Stimulated activated effector memory CD8-positive, alpha-beta T cell treated with anti-CD3 and anti-CD28 coated beads, Interleukin-12 subunit alpha, Interleukin-12 subunit beta, amount 100 ng/mL, for 72 hours (primary cell): ENCODE measurements at regions not wholly inside any gene's neighbourhood (a gene's known extent, or its start where the extent isn't known, plus 50 kb on each side); places are given as distances from the start of the nearest gene placed in this dataset.
"Not testable (repeated sequence)": the region's sequence is repeated elsewhere in the genome, so short reads cannot be mapped to it uniquely, and the experiment has no call there.

Experiments
- ATAC-seq: fragments of 150-1000 bp; cut with Tn5 transposase; 2 replicates; pipeline ENCODE4 v1.10.0; 2021
- DNase-seq, 2 donors: peaks; one replicate each; pipeline ENCODE4 v3.0.0; 2021 to 2022; ENCODE audit warnings: low spot score in 2 of 2
- H3K27ac Mint-ChIP-seq: one replicate; pipeline ENCODE4 v1.8.0; 2022; ENCODE audit warnings: mild to moderate bottlenecking, mixed read lengths
- H3K36me3 Mint-ChIP-seq: one replicate; pipeline ENCODE4 v1.8.0; 2022; ENCODE audit warnings: mild to moderate bottlenecking, mixed read lengths
- H3K4me1 Mint-ChIP-seq: one replicate; pipeline ENCODE4 v1.8.0; 2022; ENCODE audit warnings: mixed read lengths
- H3K4me3 Mint-ChIP-seq: one replicate; pipeline ENCODE4 v1.8.0; 2022; ENCODE audit warnings: mild to moderate bottlenecking, mixed read lengths
- H3K9me3 Mint-ChIP-seq: one replicate; pipeline ENCODE4 v1.8.0; 2022; ENCODE audit warnings: mixed read lengths

DNA sequence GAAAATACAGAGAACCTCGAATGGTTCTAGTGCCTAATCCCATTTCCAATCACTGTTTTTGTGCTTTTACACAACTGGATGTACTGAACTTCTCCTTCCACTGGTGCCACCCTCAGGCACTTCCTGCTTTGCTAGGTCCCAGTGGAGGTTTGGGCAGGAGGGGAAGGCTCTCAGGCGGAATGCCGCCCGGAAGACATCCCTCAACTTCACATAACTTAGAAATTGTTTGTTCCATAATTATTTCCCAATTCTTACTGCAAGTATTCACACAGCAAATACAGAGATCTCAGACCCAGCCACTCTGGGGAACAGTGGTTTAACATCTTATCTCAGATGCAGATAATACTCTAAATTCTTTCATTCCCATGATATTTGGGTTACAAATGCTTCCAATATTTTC is 195.7 kb upstream of the IPO5 start:
- H3K4me3 Mint-ChIP-seq, result no peak overlapping the region
- H3K36me3 Mint-ChIP-seq, result no peaks in the 10 kb centered on the region
- peaks cover 5% of the 10 kb centered on the region for H3K9me3 Mint-ChIP-seq
- H3K4me1 Mint-ChIP-seq, result no peaks in the 10 kb centered on the region
- no peak for ATAC-seq
- no peak for DNase-seq
- H3K27ac Mint-ChIP-seq, result no peak overlapping the region

DNA sequence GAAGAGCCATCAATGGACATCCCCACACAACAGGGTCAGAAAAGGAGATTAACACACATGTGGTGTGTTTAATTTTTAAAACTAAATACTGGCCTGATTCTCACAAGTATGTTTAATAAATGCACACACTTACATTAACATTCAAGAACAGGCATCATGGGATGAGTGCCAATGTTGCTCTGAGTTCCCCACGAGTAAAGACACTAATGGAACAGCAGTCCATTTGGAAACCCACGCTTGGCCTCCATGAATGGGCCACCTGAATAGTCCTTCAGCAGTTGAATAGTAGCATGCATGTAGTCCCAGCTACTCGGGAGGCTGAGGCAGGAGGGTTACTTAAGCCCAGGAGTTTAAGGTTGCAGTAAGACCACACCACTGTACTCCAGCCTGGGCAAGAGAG is 195.2 kb upstream of the IPO5 start:
- DNase-seq (no peak), ATAC-seq (no peak)
- Mint-ChIP-seq H3K9me3 (peaks cover 5% of the 10 kb centered on the region), H3K27ac (no peak overlapping the region), H3K4me1 (no peaks in the 10 kb centered on the region), H3K4me3 (no peak overlapping the region), H3K36me3 (no peaks in the 10 kb centered on the region)

DNA sequence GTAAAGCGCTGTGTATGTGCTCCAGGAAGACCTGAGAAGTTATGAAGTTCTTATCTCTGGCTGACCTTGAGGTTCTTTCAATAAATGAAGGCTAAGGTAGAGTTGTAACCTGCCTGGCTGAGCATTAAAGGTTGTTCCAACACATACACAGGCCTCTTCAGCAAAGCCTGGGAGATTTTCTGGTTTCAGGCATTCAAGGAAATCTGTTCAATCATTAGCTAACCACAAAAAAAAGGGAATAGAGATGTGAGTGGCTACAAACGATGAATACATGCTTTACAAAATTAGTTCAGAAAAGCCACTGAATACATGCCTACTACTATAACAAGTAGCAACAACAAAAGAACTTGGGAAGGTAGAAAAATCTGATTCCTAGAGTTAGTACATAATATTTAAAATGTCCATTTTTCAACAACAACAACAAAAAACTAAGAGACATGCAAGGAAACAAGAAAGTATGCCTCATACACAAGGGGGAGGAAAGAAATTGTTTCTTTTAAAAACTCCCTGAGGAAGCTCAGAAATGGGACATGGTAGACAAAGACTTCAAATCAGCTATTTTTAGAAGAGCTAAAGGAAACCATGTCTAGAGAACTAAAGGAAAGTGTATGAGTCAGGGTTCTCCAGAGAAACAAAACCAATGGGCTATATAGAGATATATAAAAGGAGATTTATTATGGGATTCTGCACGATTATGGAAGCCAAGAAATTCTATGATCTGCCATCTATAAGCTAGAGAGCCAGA is 191.5 kb upstream of the IPO5 start:
- H3K4me1 Mint-ChIP-seq, result no peaks in the 10 kb centered on the region
- no peaks in the 10 kb centered on the region for H3K36me3 Mint-ChIP-seq
- no peak overlapping the region for H3K4me3 Mint-ChIP-seq
- ATAC-seq (no peak), DNase-seq (no peak)
- H3K27ac Mint-ChIP-seq, result no peak overlapping the region
- no peaks in the 10 kb centered on the region for H3K9me3 Mint-ChIP-seq

DNA sequence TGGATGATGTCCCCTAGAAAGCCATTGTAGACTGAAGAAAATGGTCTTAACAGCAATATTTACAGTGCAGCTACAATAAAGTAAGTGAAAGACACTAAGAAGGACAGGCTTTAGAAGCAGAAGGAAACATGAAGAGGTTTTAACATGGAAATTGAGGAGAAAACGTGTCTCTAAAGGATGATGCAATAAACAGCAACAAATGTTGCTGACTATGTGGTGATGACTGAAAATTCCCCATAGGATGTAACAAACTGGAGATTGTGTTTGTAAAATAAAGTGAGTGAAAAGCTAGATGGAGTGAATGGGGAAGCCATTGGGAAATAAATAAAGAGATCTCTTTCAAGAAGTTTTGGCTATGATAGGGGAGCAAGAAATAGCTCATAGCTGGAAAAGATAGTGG is 186.7 kb upstream of the IPO5 start:
- no peaks in the 10 kb centered on the region for H3K9me3 Mint-ChIP-seq
- H3K4me1 Mint-ChIP-seq, result no peaks in the 10 kb centered on the region
- no peak overlapping the region for H3K4me3 Mint-ChIP-seq
- H3K36me3 Mint-ChIP-seq, result no peaks in the 10 kb centered on the region
- DNase-seq (no peak), ATAC-seq (no peak)
- H3K27ac Mint-ChIP-seq, result no peak overlapping the region

DNA sequence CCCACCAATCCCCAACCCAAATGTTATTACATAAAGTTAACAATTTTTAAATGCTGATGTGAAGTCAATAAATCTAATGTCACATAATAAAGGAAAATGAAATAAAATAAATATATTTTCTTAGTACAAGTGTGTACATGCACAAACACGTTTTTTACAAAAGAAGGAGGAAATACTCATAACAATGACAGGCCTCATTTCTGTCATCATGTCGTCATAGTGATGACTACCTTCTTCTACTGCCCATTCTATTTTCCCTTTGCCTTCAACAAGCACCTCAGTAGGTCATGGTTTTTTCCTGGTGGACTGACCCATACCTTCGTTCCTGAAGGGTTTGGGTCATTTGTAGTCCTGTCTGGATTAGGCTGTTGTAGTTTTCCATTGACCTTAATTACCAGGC is 185.3 kb upstream of the IPO5 start:
- no peaks in the 10 kb centered on the region for H3K36me3 Mint-ChIP-seq
- H3K9me3 Mint-ChIP-seq, result no peaks in the 10 kb centered on the region
- no peak overlapping the region for H3K4me3 Mint-ChIP-seq
- no peak for ATAC-seq
- no peaks in the 10 kb centered on the region for H3K4me1 Mint-ChIP-seq
- H3K27ac Mint-ChIP-seq, result no peak overlapping the region
- DNase-seq, result no peak

DNA sequence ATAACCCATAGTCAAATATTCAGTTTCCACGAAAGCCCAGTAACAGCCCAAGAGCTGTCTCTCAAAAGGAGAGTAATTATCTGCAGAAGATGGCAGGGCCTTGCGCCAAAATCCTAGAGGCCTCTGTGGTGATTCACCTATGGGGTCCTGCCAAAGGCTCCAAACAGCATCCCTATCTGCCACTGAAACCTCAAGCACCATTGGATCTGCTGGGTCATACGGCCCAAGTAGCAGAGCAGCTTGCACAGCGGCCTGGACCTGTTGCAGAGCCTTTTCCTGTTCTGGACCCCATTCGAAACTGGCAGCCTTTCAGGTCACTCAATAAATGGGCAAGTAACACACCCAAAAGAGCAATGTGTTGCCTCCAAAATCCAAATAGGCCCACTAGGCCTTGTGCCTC is 183.2 kb upstream of the IPO5 start:
- DNase-seq, H3K36me3 Mint-ChIP-seq, H3K27ac Mint-ChIP-seq, H3K4me3 Mint-ChIP-seq, ATAC-seq, H3K9me3 Mint-ChIP-seq, H3K4me1 Mint-ChIP-seq: not testable (repeated sequence)

DNA sequence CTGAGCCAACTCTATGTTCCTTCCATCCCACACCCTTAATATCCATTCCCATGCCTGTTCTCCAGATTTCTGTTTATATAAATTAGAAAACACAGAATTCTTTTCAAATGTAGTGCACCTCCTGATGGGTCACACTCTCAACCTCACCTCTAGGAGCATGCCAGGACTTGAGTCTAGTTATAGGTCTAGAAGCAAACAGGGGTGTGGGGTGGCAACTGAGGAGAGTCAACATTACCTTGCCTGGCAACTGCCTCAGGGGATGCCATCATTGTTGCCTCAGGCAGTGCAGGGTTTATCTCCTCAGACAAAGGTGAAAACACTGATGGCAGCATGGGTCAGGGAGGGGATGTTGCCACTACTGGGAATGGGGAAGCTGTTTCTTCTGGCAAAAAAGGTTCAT is 181.0 kb upstream of the IPO5 start:
- not testable (repeated sequence) for H3K4me1 Mint-ChIP-seq, H3K9me3 Mint-ChIP-seq, H3K4me3 Mint-ChIP-seq, H3K27ac Mint-ChIP-seq, DNase-seq, H3K36me3 Mint-ChIP-seq, ATAC-seq

DNA sequence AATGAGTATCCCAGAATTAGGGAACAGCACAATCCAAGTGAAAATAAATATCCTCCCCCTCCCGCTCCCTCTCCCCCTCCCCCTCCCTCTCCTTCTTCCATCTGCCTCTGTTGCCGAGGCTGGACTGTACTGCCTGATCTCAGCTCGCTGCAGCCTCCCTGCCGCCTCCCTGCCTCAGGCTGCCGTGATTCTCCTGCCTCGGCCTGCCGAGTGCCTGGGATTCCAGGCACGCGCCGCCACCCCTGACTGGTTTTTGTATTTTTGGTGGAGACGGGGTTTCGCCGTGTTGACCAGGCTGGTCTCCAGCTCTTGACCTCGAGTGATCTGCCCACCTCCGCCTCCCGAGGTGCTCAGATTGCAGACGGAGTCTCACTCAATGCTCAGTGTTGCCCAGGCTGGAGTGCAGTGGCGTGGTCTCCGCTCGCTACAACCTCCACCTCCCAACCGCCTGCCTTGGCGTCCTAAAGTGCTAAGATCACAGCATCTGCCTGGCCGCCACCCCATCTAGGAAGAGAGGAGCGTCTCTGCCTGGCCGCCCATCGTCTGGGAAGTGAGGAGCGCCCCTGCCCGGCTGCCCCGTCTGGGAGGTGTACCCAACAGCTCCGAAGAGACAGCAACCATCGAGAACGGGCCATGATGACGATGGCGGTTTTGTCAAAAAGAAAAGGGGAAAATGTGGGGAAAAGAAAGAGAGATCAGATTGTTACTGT is 178.9 kb upstream of the IPO5 start:
- H3K4me3 Mint-ChIP-seq, H3K9me3 Mint-ChIP-seq, H3K27ac Mint-ChIP-seq, ATAC-seq, H3K4me1 Mint-ChIP-seq, H3K36me3 Mint-ChIP-seq, DNase-seq: not testable (repeated sequence)

DNA sequence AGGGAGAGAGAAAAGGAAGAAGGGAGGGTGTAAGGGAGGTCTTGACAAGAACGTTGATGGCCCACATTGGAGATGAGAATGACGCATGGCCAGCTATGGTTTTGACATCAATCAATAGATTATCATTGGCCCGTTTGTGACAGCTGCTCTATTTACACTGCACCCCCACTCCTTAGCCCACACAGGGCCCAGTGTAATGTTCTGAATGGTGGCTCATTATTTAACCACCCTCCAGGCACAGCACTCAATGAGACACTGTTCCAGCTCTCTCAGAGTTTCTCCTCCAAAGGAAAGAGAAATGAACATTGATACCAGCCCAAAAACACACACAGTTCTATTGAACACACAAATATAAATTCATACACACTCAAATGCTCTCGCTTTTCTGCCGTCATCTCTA is 173.0 kb upstream of the IPO5 start:
- H3K36me3 Mint-ChIP-seq, result no peaks in the 10 kb centered on the region
- DNase-seq (no peak), ATAC-seq (no peak)
- no peak overlapping the region for H3K4me3 Mint-ChIP-seq
- no peak overlapping the region for H3K27ac Mint-ChIP-seq
- H3K4me1 Mint-ChIP-seq, result no peaks in the 10 kb centered on the region
- H3K9me3 Mint-ChIP-seq, result peaks cover 3% of the 10 kb centered on the region

DNA sequence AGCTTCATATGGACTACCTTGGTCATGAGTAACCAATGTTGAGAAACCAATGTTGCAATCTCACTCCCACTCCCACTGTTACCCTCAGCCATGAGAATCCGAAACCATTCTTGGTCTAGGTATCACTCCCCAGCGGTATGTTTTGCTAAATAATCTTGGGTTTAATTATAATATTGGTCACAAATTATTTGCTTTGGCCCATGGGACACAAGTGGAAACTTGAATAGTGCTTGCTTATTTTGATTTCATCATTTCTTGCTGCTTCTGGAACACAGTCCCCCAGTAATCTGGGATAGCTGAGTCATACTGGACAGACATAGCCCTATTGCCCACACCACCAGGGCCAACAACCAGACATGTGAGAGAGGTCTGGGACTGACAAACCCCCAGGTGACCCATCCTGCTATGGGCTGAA is 171.6 kb upstream of the IPO5 start:
- Mint-ChIP-seq H3K36me3 (no peaks in the 10 kb centered on the region), H3K27ac (no peak overlapping the region), H3K4me3 (no peak overlapping the region), H3K9me3 (peaks cover 3% of the 10 kb centered on the region), H3K4me1 (no peaks in the 10 kb centered on the region)
- no peak for DNase-seq
- ATAC-seq, result no peak

DNA sequence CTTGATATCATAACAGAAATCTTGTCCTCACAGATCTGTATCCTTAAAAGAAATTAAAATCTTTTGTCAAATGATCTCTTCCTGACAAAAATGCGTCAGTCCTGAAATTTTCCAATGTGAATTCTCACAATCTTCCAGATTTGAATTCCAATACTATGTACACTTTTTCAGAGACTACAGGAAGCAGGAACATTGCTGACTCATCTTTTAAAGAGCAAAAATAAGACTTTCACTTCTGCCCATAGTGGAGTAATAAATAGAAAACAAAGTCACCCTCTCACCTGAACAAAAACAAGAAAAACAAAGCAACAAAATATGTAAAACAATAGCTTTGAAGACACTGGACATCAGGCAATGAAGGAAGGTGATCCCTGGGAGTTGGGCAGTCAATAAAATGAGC is 167.0 kb upstream of the IPO5 start:
- no peak overlapping the region for H3K4me3 Mint-ChIP-seq
- H3K9me3 Mint-ChIP-seq, result peaks cover 7% of the 10 kb centered on the region
- no peak overlapping the region for H3K27ac Mint-ChIP-seq
- ATAC-seq (no peak), DNase-seq (no peak)
- no peaks in the 10 kb centered on the region for H3K36me3 Mint-ChIP-seq
- H3K4me1 Mint-ChIP-seq, result no peaks in the 10 kb centered on the region

DNA sequence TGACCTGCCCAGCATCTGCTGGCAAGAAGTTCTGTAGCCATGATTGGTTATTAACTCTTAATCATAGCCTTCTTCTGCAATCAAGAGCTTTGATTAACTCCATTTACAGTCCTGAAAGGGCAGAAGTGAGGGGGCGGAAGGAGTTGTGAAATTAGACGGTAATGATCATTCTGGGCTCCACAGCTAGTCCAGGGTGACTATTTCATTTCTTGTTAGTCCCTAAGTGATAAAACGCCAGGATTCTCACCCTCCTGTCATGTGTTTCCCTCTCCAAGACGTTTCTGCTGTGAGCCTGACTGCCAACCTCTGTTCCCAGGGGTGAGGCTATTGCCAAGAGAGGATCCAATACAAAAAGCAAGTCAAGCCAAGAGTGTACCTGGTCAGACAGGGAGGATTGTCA is 155.9 kb upstream of the IPO5 start:
- no peak overlapping the region for H3K4me3 Mint-ChIP-seq
- DNase-seq, result no peak
- H3K4me1 Mint-ChIP-seq, result no peaks in the 10 kb centered on the region
- no peak for ATAC-seq
- no peaks in the 10 kb centered on the region for H3K36me3 Mint-ChIP-seq
- no peak overlapping the region for H3K27ac Mint-ChIP-seq
- H3K9me3 Mint-ChIP-seq, result peaks cover 20% of the 10 kb centered on the region

DNA sequence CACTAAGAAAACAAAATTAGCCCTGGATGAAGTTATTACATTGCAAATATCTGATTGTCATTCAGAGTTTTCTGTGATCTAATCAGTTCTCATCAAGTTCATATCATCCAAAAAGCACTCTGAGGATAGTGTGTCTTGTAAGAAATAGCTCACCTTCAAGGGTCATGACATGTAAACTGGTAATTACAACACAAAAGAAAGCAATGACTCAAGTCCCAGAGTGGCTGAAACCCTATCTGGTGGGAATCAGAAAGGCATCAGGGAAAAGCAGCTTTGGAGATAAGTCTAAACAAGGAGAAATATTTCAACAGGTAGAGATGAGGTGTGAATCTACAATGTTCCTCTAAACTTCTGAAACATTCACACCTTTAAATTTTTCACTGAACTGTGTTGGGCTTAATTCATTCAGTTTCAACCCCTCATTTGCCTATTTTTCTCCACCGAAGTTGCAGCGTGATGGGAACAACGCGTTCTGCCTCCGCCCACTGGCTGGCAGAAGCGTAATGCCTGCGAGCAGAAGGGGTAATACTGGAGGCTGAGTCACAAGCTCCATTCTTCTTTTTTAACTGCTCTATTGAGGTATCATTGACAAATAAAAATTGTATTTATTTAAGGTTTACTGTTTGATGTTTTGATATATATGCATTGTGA is 155.2 kb upstream of the IPO5 start:
- ATAC-seq (no peak), DNase-seq (no peak)
- Mint-ChIP-seq H3K36me3 (no peaks in the 10 kb centered on the region), H3K4me1 (no peaks in the 10 kb centered on the region), H3K9me3 (peaks cover 15% of the 10 kb centered on the region), H3K4me3 (no peak overlapping the region), H3K27ac (no peak overlapping the region)

DNA sequence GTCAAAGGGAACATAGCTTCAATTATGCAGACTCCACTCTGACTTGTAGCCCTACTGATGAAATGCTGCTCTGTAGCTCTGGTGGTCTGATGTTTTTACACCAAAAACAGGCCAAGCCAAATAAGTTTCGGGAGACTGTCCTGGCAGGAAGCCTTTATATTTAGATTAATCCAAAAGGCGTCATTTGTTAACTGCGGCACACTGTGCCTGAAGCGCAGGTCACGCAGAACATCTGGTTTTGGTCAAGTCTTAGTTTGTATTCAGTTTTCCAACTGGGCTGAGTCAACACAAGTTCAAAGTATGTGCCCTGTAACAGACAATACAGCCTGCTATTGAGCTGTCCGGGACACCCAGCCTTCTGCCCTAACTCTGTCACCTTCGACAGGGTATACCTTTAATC is 154.6 kb upstream of the IPO5 start:
- ATAC-seq (no peak), DNase-seq (no peak)
- Mint-ChIP-seq H3K4me1 (no peaks in the 10 kb centered on the region), H3K9me3 (peaks cover 14% of the 10 kb centered on the region), H3K4me3 (no peak overlapping the region), H3K36me3 (no peaks in the 10 kb centered on the region), H3K27ac (no peak overlapping the region)

DNA sequence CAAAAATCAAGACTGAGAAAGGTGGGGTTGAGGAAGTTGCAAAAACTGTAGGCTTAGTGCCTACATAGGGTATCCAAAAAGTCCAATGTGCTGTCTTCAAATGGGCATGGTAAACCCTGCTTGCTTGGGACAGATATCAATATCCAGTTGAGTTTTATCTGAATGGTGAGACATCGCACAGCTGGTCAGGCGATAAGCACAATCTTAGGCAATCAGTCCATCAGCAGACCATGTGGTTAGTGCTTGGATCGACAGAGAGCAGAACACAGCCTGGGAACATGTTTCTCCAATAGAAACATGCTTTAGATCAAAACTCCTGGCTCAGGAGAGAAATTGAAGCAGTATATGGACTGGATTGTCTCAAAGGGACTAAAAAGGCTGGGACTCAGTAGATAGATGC is 151.3 kb upstream of the IPO5 start:
- ATAC-seq (no peak), DNase-seq (no peak)
- no peak overlapping the region for H3K4me3 Mint-ChIP-seq
- no peaks in the 10 kb centered on the region for H3K4me1 Mint-ChIP-seq
- no peak overlapping the region for H3K27ac Mint-ChIP-seq
- no peaks in the 10 kb centered on the region for H3K36me3 Mint-ChIP-seq
- peaks cover 2% of the 10 kb centered on the region for H3K9me3 Mint-ChIP-seq

DNA sequence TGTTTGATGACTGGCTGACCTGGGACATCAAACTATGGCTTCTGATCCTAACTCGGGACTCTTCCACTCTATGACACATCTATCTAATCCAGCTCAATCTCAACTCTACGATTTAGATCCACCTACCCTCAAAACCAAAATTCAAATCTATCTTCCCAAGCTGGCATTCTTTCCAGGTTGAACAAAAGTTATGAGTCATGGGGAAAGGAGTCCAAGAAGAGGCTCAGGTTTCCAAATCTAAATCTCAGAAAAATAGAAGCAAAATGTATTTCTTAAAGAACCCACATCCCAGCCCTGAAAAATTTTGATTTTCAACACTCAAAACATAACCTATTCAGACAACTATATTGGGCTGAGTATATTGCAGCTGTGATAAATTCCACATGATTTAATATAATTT is 143.9 kb upstream of the IPO5 start:
- DNase-seq (no peak), ATAC-seq (no peak)
- H3K4me3 Mint-ChIP-seq, result no peak overlapping the region
- H3K4me1 Mint-ChIP-seq, result no peaks in the 10 kb centered on the region
- no peaks in the 10 kb centered on the region for H3K36me3 Mint-ChIP-seq
- H3K27ac Mint-ChIP-seq, result no peak overlapping the region
- no peaks in the 10 kb centered on the region for H3K9me3 Mint-ChIP-seq
